ENCODE measurements at regions not wholly inside any gene's neighbourhood (a gene's known extent, or its start where the extent isn't known, plus 50 kb on each side); places are given as distances from the start of the nearest gene placed in this dataset.

DNA sequence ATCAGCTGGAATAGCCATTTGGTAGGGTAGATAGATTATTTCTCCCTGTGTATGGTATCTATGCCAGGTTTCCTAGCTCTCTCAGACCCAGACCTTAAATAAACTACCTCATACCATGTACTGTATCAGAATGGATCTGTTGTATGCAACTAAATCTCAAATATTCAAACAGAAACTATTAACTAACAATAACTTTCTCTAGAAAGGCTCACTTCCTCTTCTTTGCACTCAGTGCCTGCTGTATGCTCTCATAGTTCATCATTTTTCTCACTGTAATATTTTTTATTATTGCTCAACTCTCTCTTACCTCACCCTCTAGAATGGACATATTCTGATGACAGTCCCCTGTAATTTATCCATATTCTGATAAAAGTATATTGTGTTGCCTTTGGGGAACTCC lies 182.4 kb downstream of the TOX3 start:
- no peak overlapping the region for H3K4me3 ChIP-seq (ENCODE audit: low read depth, low read length)
- TF ChIP-seq, protein P1, sequence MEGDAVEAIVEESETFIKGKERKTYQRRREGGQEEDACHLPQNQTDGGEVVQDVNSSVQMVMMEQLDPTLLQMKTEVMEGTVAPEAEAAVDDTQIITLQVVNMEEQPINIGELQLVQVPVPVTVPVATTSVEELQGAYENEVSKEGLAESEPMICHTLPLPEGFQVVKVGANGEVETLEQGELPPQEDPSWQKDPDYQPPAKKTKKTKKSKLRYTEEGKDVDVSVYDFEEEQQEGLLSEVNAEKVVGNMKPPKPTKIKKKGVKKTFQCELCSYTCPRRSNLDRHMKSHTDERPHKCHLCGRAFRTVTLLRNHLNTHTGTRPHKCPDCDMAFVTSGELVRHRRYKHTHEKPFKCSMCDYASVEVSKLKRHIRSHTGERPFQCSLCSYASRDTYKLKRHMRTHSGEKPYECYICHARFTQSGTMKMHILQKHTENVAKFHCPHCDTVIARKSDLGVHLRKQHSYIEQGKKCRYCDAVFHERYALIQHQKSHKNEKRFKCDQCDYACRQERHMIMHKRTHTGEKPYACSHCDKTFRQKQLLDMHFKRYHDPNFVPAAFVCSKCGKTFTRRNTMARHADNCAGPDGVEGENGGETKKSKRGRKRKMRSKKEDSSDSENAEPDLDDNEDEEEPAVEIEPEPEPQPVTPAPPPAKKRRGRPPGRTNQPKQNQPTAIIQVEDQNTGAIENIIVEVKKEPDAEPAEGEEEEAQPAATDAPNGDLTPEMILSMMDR (IDR thresholded peaks at IDR 0.05; ENCODE audit: insufficient read depth, low read depth, low read length) = no peak
- H3K36me3 ChIP-seq (ENCODE audit: control insufficient read depth, insufficient read depth, low read length) = no peaks in the 10 kb centered on the region
- POLR2A ChIA-PET = no interaction called here
- DNase-seq (ENCODE audit: low read depth) = no peak
- CTCF ChIA-PET = no interaction called here
- H3K27me3 ChIP-seq (ENCODE audit: control insufficient read depth, insufficient read depth, low read length) = no peaks in the 10 kb centered on the region

DNA sequence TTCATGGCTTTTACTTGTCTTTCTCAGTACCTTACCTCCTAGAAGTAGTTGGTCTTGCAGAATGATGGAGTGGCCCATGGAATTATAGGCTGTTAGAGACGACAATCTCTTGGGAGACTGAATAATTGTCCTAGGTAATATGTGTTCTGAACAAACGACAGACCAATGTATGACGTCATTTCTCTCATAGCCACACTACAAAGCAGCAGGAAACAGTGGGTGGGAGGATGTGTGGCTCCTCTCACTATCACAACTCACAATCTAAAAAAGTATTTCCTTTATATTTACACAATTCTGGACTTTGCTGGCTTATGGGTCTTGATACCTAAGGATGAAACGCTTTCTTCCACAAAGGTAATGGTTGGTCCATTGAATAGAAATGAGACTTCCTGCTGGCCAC lies 183.9 kb downstream of the TOX3 start:
- TF ChIP-seq, protein P1 (IDR thresholded peaks at IDR 0.05; ENCODE audit: insufficient read depth, low read depth, low read length) = no peak
- ChIA-PET CTCF (no interaction called here), POLR2A (no interaction called here)
- H3K4me3 ChIP-seq (ENCODE audit: low read depth, low read length) = no peak overlapping the region
- H3K36me3 ChIP-seq (ENCODE audit: control insufficient read depth, insufficient read depth, low read length) = no peaks in the 10 kb centered on the region
- DNase-seq (ENCODE audit: low read depth) = no peak
- H3K27me3 ChIP-seq (ENCODE audit: control insufficient read depth, insufficient read depth, low read length) = no peaks in the 10 kb centered on the region

- CTCF ChIA-PET = no interaction called here
- Histone ChIP-seq H3K27me3 (ENCODE audit: control insufficient read depth, insufficient read depth, low read length) (no peaks in the 10 kb centered on the region), H3K4me3 (ENCODE audit: low read depth, low read length) (no peak overlapping the region), H3K36me3 (ENCODE audit: control insufficient read depth, insufficient read depth, low read length) (no peaks in the 10 kb centered on the region)
- TF ChIP-seq, protein P1 (IDR thresholded peaks at IDR 0.05; ENCODE audit: insufficient read depth, low read depth, low read length) = no peak
- no peak for DNase-seq (ENCODE audit: low read depth)
- POLR2A ChIA-PET = no interaction called here
These were observed 189.2 kb downstream of the TOX3 start for GRCh38 chr16:52357711-52358110.

- no peak for DNase-seq (ENCODE audit: low read depth)
- CTCF ChIA-PET = interaction anchor here (0.6 kb wide), 1 partner anchor 228 kb away, joined by 3 read pairs; no protein-coding TSS in a partner anchor
- H3K27me3 ChIP-seq (ENCODE audit: control insufficient read depth, insufficient read depth, low read length) = no peaks in the 10 kb centered on the region
- POLR2A ChIA-PET = no interaction called here
- TF ChIP-seq, protein P1 (IDR thresholded peaks at IDR 0.05; ENCODE audit: insufficient read depth, low read depth, low read length) = no peak
- no peak overlapping the region for H3K4me3 ChIP-seq (ENCODE audit: low read depth, low read length)
- H3K36me3 ChIP-seq (ENCODE audit: control insufficient read depth, insufficient read depth, low read length) = no peaks in the 10 kb centered on the region
These were observed 193.7 kb downstream of the TOX3 start for GRCh38 chr16:52353249-52353648.

- no peaks in the 10 kb centered on the region for H3K36me3 ChIP-seq (ENCODE audit: control insufficient read depth, insufficient read depth, low read length)
- no peak overlapping the region for H3K4me3 ChIP-seq (ENCODE audit: low read depth, low read length)
- ChIA-PET CTCF (no interaction called here), POLR2A (no interaction called here)
- H3K27me3 ChIP-seq (ENCODE audit: control insufficient read depth, insufficient read depth, low read length) = no peaks in the 10 kb centered on the region
- TF ChIP-seq, protein P1 (IDR thresholded peaks at IDR 0.05; ENCODE audit: insufficient read depth, low read depth, low read length) = no peak
- DNase-seq (ENCODE audit: low read depth) = no peak
These were observed 195.5 kb downstream of the TOX3 start for GRCh38 chr16:52351451-52351850.

Measured in BJ (cell line).